Keratinocyte (primary cell): ENCODE measurements at regions not wholly inside any gene's neighbourhood (a gene's known extent, or its start where the extent isn't known, plus 50 kb on each side); places are given as distances from the start of the nearest gene placed in this dataset.

Experiments used
- DNase-seq: peaks from one replicate; pipeline ENCODE4 v3.0.0-alpha.2; 2011; ENCODE audit warnings: low read depth, missing footprints, low spot score
- FAIRE-seq: peaks from 2 replicates; lab custom pipeline; 2011; peaks lifted over from hg19 to GRCh38; lab: Jason Lieb, UNC
- H2AFZ ChIP-seq: 2 replicates; pipeline ENCODE4 v1.6.0; 2012; ENCODE audit warnings: low read length, control low read depth, inconsistent platforms; ENCODE audit not compliant: control insufficient read depth
- H3K27ac ChIP-seq: 2 replicates; pipeline ENCODE4 v1.5.1; 2011; ENCODE audit warnings: low read length; ENCODE audit not compliant: control insufficient read depth, insufficient read depth
- H3K27me3 ChIP-seq: 3 replicates; pipeline ENCODE4 v1.6.0; 2011; ENCODE audit warnings: low read length; ENCODE audit not compliant: control insufficient read depth, insufficient read depth; ENCODE audit errors: extremely low read depth
- H3K36me3 ChIP-seq, 2 experiments: 2 replicates in 1 of 2; 3 replicates in 1 of 2; pipeline ENCODE4 v1.5.1; 2011; ENCODE audit warnings: low read length in 2 of 2, mild to moderate bottlenecking in 1 of 2; ENCODE audit not compliant: control insufficient read depth in 2 of 2, insufficient read depth in 2 of 2; ENCODE audit errors: extremely low read depth in 1 of 2
- H3K4me1 ChIP-seq: 3 replicates; pipeline ENCODE4 v1.5.1; 2011; ENCODE audit warnings: low read length; ENCODE audit not compliant: control insufficient read depth, insufficient read depth; ENCODE audit errors: extremely low read depth
- H3K4me2 ChIP-seq: 3 replicates; pipeline ENCODE4 v1.6.0; 2011; ENCODE audit warnings: low read depth, low read length; ENCODE audit not compliant: control insufficient read depth, insufficient read depth; ENCODE audit errors: extremely low read depth
- H3K4me3 ChIP-seq, 3 experiments: fragments of 200-600 bp in 1 of 3; sonication (generic) in 1 of 3; 2 replicates in 2 of 3; 3 replicates in 1 of 3; pipeline ENCODE4 v1.5.1; 2011 to 2016; ENCODE audit warnings: low read length in 3 of 3, mild to moderate bottlenecking in 3 of 3, control low read depth in 2 of 3, inconsistent platforms in 1 of 3, low read depth in 1 of 3, mixed read lengths in 1 of 3, mixed run types in 1 of 3, moderate library complexity in 1 of 3; ENCODE audit not compliant: control insufficient read depth in 2 of 3, insufficient read depth in 2 of 3; ENCODE audit errors: extremely low read depth in 1 of 3
- H3K79me2 ChIP-seq: 2 replicates; pipeline ENCODE4 v1.6.0; 2012; ENCODE audit warnings: low read length; ENCODE audit not compliant: control insufficient read depth, insufficient read depth
- H3K9ac ChIP-seq: 3 replicates; pipeline ENCODE4 v1.6.0; 2011; ENCODE audit warnings: low read length; ENCODE audit not compliant: control insufficient read depth, insufficient read depth; ENCODE audit errors: extremely low read depth
- H3K9me1 ChIP-seq: 3 replicates; pipeline ENCODE4 v1.6.0; 2011; ENCODE audit warnings: low read length; ENCODE audit not compliant: control insufficient read depth, insufficient read depth; ENCODE audit errors: extremely low read depth
- H3K9me3 ChIP-seq: 2 replicates; pipeline ENCODE4 v1.5.1; 2012; ENCODE audit warnings: low read depth, low read length; ENCODE audit not compliant: control insufficient read depth
- H4K20me1 ChIP-seq: 3 replicates; pipeline ENCODE4 v1.6.0; 2011; ENCODE audit warnings: low read length; ENCODE audit not compliant: control insufficient read depth, insufficient read depth; ENCODE audit errors: extremely low read depth
- CTCF ChIP-seq, 3 experiments: IDR thresholded peaks in 1 of 3; conservative IDR thresholded peaks in 1 of 3; optimal IDR thresholded peaks in 1 of 3; 2 replicates in 2 of 3; 3 replicates in 1 of 3; pipeline versions ENCODE3 to v1.5.1; 2011; ENCODE audit warnings: low read length in 3 of 3, mild to moderate bottlenecking in 3 of 3, moderate library complexity in 2 of 3, control low read depth in 1 of 3, inconsistent platforms in 1 of 3; ENCODE audit not compliant: insufficient read depth in 2 of 3; ENCODE audit errors: extremely low read depth in 1 of 3
- EZH2 ChIP-seq: IDR thresholded peaks from one replicate; pipeline ENCODE4 v1.6.1; 2012; ENCODE audit warnings: inconsistent platforms, mild to moderate bottlenecking, low read length, moderate library complexity
- dilution Hi-C: fragments of 300-500 bp; cut with MboI; formaldehyde crosslinking; loops from one replicate; pipeline ENCODE4 v1.7.0; 2020; ENCODE audit warnings: low sequenced_read_pairs; ENCODE audit not compliant: extremely low pct_ligation_motif_present

GRCh38 chr1:195336812-195337211 lies 1271.4 kb downstream of the KCNT2 start:
- Histone ChIP-seq H4K20me1 (no peaks in the 10 kb centered on the region), H2AFZ (no peak overlapping the region), H3K79me2 (no peaks in the 10 kb centered on the region), H3K9me1 (no peaks in the 10 kb centered on the region), H3K9ac (no peak overlapping the region), H3K4me3 (no peak overlapping the region), H3K4me2 (no peak overlapping the region), H3K27me3 (no peaks in the 10 kb centered on the region), H3K36me3 (no peaks in the 10 kb centered on the region), H3K9me3 (no peaks in the 10 kb centered on the region), H3K27ac (no peak overlapping the region), H3K4me1 (no peaks in the 10 kb centered on the region)
- dilution Hi-C loops, result no loop called here
- FAIRE-seq, result no peak
- DNase-seq, result no peak
- TF ChIP-seq EZH2, result no peak
- no peak for TF ChIP-seq CTCF (optimal IDR thresholded peaks at IDR 0.05 in 1 of 3, IDR thresholded peaks at IDR 0.05 in 1 of 3, conservative IDR thresholded peaks at IDR 0.05 in 1 of 3; ENCODE audit: extremely low read depth in 1 of 3, insufficient read depth in 2 of 3, low read length in 3 of 3)

- DNase-seq (no peak), FAIRE-seq (no peak)
- H3K36me3 ChIP-seq, result no peaks in the 10 kb centered on the region
- TF ChIP-seq EZH2 (no peak), CTCF (optimal IDR thresholded peaks at IDR 0.05 in 1 of 3, IDR thresholded peaks at IDR 0.05 in 1 of 3, conservative IDR thresholded peaks at IDR 0.05 in 1 of 3; ENCODE audit: extremely low read depth in 1 of 3, insufficient read depth in 2 of 3, low read length in 3 of 3) (no peak)
- no peaks in the 10 kb centered on the region for H3K9me3 ChIP-seq
- H3K9ac ChIP-seq, result no peak overlapping the region
- no peaks in the 10 kb centered on the region for H3K4me1 ChIP-seq
- no peaks in the 10 kb centered on the region for H3K9me1 ChIP-seq
- H3K4me3 ChIP-seq, result no peak overlapping the region
- dilution Hi-C loops, result no loop called here
- no peak overlapping the region for H3K4me2 ChIP-seq
- H2AFZ ChIP-seq, result no peak overlapping the region
- no peak overlapping the region for H3K27ac ChIP-seq
- no peaks in the 10 kb centered on the region for H4K20me1 ChIP-seq
- H3K27me3 ChIP-seq, result no peaks in the 10 kb centered on the region
- no peaks in the 10 kb centered on the region for H3K79me2 ChIP-seq
Measured at GRCh38 chr1:195335541-195335940, 1272.7 kb downstream of the KCNT2 start.
